ENCODE measurements at regions not wholly inside any gene's neighbourhood (a gene's known extent, or its start where the extent isn't known, plus 50 kb on each side); places are given as distances from the start of the nearest gene placed in this dataset.

- Histone ChIP-seq H3K36me3 (peaks cover 0 to 6% (median 0%) of the 10 kb centered on the region in 4 donors), H3K4me1 (peaks cover 0 to 17% (median 15%) of the 10 kb centered on the region in 4 donors), H3K27ac (peak overlapping the region; percentile 82 to 96 (median 91)), H3K4me3 (peak overlapping the region; percentile 62 to 78 (median 76)), H3K27me3 (no peaks in the 10 kb centered on the region), H3K9me3 (no peaks in the 10 kb centered on the region)
- WGBS, 2 donors = 0% methylated on average over 68 of the region's 68 CpGs
- peak; percentile 98 to 99 (median 98) for TF ChIP-seq POLR2AphosphoS5 (IDR thresholded peaks at IDR 0.05)
- TF ChIP-seq EP300 (IDR thresholded peaks at IDR 0.05) = peak in 1 of 4 donors; percentile 34
- TF ChIP-seq, protein P1, sequence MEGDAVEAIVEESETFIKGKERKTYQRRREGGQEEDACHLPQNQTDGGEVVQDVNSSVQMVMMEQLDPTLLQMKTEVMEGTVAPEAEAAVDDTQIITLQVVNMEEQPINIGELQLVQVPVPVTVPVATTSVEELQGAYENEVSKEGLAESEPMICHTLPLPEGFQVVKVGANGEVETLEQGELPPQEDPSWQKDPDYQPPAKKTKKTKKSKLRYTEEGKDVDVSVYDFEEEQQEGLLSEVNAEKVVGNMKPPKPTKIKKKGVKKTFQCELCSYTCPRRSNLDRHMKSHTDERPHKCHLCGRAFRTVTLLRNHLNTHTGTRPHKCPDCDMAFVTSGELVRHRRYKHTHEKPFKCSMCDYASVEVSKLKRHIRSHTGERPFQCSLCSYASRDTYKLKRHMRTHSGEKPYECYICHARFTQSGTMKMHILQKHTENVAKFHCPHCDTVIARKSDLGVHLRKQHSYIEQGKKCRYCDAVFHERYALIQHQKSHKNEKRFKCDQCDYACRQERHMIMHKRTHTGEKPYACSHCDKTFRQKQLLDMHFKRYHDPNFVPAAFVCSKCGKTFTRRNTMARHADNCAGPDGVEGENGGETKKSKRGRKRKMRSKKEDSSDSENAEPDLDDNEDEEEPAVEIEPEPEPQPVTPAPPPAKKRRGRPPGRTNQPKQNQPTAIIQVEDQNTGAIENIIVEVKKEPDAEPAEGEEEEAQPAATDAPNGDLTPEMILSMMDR (IDR thresholded peaks at IDR 0.05) = peak in 3 of 4 experiments; percentile 34 to 47 (median 40)
- TF ChIP-seq POLR2A (IDR thresholded peaks at IDR 0.05) = peak; percentile 92
- peak; percentile 99 for DNase-seq
- intact Hi-C loops (cut with DNase I) = loop anchor here (2.0 to 5.0 kb wide), 4 partner anchors 81 to 346 kb away; partner anchors contain the start of gene TPST1
Measured at GRCh38 chr7:66493235-66494205, 135.2 kb upstream of the KCTD7 start.

DNA sequence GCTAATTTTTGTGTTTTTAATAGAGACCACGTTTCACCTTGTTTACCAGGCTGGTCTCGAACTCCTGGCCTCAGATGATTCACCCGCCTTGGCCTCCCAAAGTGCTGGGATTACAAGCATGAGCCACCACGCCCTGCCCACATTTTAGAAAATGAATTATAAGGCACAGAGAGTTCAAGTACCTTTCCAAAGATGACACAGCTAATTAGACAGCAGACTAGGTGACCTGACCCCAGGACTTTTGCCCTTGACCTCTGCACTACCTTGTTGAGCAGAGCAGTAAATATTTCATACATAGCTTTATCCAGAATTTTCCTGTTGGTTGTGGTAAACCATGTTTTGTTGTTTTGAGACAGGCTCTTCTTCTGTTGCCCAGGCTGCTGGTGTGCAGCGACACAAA is 131.3 kb upstream of the KCTD7 start:
- peak; percentile 11 for DNase-seq
- WGBS, 2 donors = 79 to 89% methylated on average over 5 of the region's 5 CpGs
- Histone ChIP-seq H3K27ac (no peak overlapping the region), H3K9me3 (no peaks in the 10 kb centered on the region), H3K27me3 (no peaks in the 10 kb centered on the region), H3K36me3 (peaks cover 0 to 6% (median 0%) of the 10 kb centered on the region in 4 donors), H3K4me1 (peaks cover 0 to 16% (median 14%) of the 10 kb centered on the region in 4 donors), H3K4me3 (no peak overlapping the region)
- TF ChIP-seq, protein P1 (IDR thresholded peaks at IDR 0.05) = no peak
- TF ChIP-seq POLR2A (IDR thresholded peaks at IDR 0.05) (no peak), EP300 (IDR thresholded peaks at IDR 0.05) (no peak), POLR2AphosphoS5 (IDR thresholded peaks at IDR 0.05) (no peak)
- intact Hi-C loops (cut with DNase I) = no loop called here

GRCh38 chr7:66500087-66500486 is 128.6 kb upstream of the KCTD7 start:
- no peaks in the 10 kb centered on the region for H3K9me3 ChIP-seq
- no peaks in the 10 kb centered on the region for H3K4me1 ChIP-seq
- intact Hi-C loops (cut with DNase I) = no loop called here
- H3K27me3 ChIP-seq = peaks cover 0 to 15% (median 4%) of the 10 kb centered on the region in 3 donors
- 93% methylated on average over 3 of the region's 3 CpGs for WGBS, 2 donors
- H3K4me3 ChIP-seq = no peak overlapping the region
- TF ChIP-seq, protein P1 (IDR thresholded peaks at IDR 0.05) = no peak
- H3K27ac ChIP-seq = no peak overlapping the region
- DNase-seq = peak; percentile 32
- H3K36me3 ChIP-seq = peaks cover 0 to 6% (median 0%) of the 10 kb centered on the region in 4 donors

DNA sequence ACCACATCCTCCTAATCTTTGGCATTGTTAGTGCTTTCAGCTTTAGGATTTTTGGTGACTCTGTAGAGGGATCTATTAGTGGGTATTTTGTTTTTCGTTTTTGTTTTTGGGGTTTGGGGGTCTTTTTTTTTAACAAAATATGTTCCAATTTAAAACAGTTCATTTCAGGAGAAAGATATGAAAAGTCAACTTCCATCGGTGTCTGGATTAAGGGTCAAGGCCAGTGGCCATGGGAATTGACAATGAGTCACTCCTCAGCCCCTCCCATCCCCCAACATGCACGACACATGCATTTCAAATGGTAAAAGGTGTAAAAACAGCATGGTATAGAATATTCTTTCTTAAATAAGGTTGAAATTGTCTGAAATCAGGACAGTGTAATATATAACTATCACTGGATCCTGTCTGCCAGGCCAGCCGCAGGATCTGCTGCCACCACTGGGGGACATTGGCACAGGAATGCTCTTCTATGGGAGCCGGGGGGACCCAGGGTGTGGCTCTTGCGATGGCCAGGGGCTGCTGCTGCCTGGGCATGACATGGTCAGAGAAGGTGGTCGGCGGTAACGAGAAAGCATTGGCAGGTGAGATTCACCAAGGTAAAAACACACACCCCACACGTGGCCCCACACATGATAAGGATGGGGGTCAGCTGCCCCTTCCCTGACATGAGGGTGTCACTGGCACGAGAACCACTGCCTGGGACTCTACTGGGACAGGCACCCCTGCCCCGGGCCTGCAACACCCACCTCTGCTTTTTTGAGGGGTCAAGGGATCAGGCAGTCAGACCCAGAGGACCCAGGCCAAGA is 126.2 kb upstream of the KCTD7 start:
- Histone ChIP-seq H3K27me3 (peaks cover 4 to 38% (median 12%) of the 10 kb centered on the region in 3 donors), H3K36me3 (no peaks in the 10 kb centered on the region), H3K4me1 (peaks cover 0 to 14% (median 8%) of the 10 kb centered on the region in 4 donors), H3K9me3 (no peaks in the 10 kb centered on the region), H3K27ac (no peak overlapping the region), H3K4me3 (no peak overlapping the region)
- TF ChIP-seq, protein P1 (IDR thresholded peaks at IDR 0.05) = no peak
- TF ChIP-seq POLR2AphosphoS5 (IDR thresholded peaks at IDR 0.05) = no peak
- 78 to 90% methylated on average over 12 of the region's 12 CpGs for WGBS, 2 donors
- no peak for DNase-seq
- intact Hi-C loops (cut with DNase I) = no loop called here
